DND-41 (cell line): ENCODE measurements at regions not wholly inside any gene's neighbourhood (a gene's known extent, or its start where the extent isn't known, plus 50 kb on each side); places are given as distances from the start of the nearest gene placed in this dataset.

Experiments
- CTCF ChIP-seq: IDR thresholded peaks from 2 replicates; pipeline ENCODE4 v1.5.1; 2012; ENCODE audit warnings: borderline replicate concordance, low read length, moderate library complexity, mild to moderate bottlenecking; ENCODE audit not compliant: poor library complexity, severe bottlenecking; ENCODE audit errors: extremely low read depth
- EZH2 ChIP-seq: IDR thresholded peaks from 3 replicates; pipeline ENCODE4 v1.6.1; 2012; ENCODE audit warnings: borderline replicate concordance, low read depth, mild to moderate bottlenecking, moderate library complexity, low read length, inconsistent platforms; ENCODE audit not compliant: severe bottlenecking

GRCh38 chr12:124152731-124153130 lies 142.2 kb upstream of the RFLNA start:
- TF ChIP-seq CTCF (no peak), EZH2 (no peak)
